Amniotic epithelial cell (primary cell): ENCODE measurements at regions not wholly inside any gene's neighbourhood (a gene's known extent, or its start where the extent isn't known, plus 50 kb on each side); places are given as distances from the start of the nearest gene placed in this dataset.
A peak's percentile ranks its signal among the peaks of the same experiment; 100 is the strongest.
"Not testable (repeated sequence)": the region's sequence is repeated elsewhere in the genome, so short reads cannot be mapped to it uniquely, and the experiment has no call there.

Experiments
- DNase-seq: peaks from one replicate; pipeline ENCODE4 v3.0.0-alpha.2; 2010; ENCODE audit warnings: low read depth

GRCh38 chr21:33121715-33122475 is 52.0 kb downstream of the OLIG1 start:
- DNase-seq, result peak; percentile 27

- DNase-seq, result no peak
Measured at GRCh38 chr21:33122507-33122906, 52.6 kb downstream of the OLIG1 start.

- DNase-seq, result no peak
Measured at GRCh38 chr21:33123374-33124123, 53.6 kb downstream of the OLIG1 start.

GRCh38 chr21:33124889-33125288 is 54.9 kb downstream of the OLIG1 start:
- no peak for DNase-seq

- no peak for DNase-seq
Measured at GRCh38 chr21:33125680-33126375, 55.9 kb downstream of the OLIG1 start.

GRCh38 chr21:33126569-33126968 is 56.6 kb downstream of the OLIG1 start:
- no peak for DNase-seq

GRCh38 chr21:33127154-33127867 is 57.4 kb downstream of the OLIG1 start:
- peak; percentile 50 for DNase-seq

GRCh38 chr21:33127868-33128242 is 57.9 kb downstream of the OLIG1 start:
- no peak for DNase-seq

- DNase-seq, result no peak
Measured at GRCh38 chr21:33128538-33128937, 58.6 kb downstream of the OLIG1 start.

- no peak for DNase-seq
Measured at GRCh38 chr21:33132054-33132453, 62.1 kb downstream of the OLIG1 start.

- DNase-seq, result no peak
Measured at GRCh38 chr21:33133892-33134291, 64.0 kb downstream of the OLIG1 start.

GRCh38 chr21:33135925-33136324 is 66.0 kb downstream of the OLIG1 start:
- no peak for DNase-seq

GRCh38 chr21:33136847-33137502 is 67.0 kb downstream of the OLIG1 start:
- DNase-seq, result no peak

GRCh38 chr21:33139084-33139483 is 69.1 kb downstream of the OLIG1 start:
- no peak for DNase-seq

GRCh38 chr21:33140288-33140687 is 70.3 kb downstream of the OLIG1 start:
- DNase-seq, result no peak

- no peak for DNase-seq
Measured at GRCh38 chr21:33146467-33146866, 76.5 kb downstream of the OLIG1 start.

- DNase-seq, result no peak
Measured at GRCh38 chr21:33149181-33149580, 79.2 kb downstream of the OLIG1 start.

- not testable (repeated sequence) for DNase-seq
Measured at GRCh38 chr21:33150968-33151367, 78.8 kb upstream of the IFNAR2 start.

GRCh38 chr21:33151941-33152731 is 77.6 kb upstream of the IFNAR2 start:
- no peak for DNase-seq

GRCh38 chr21:33152732-33153130 is 77.0 kb upstream of the IFNAR2 start:
- no peak for DNase-seq

- DNase-seq, result no peak
Measured at GRCh38 chr21:33155005-33155404, 74.7 kb upstream of the IFNAR2 start.
